Transverse colon (tissue), 4 donors: ENCODE measurements at regions not wholly inside any gene's neighbourhood (a gene's known extent, or its start where the extent isn't known, plus 50 kb on each side); places are given as distances from the start of the nearest gene placed in this dataset.

Experiments used
- EP300 ChIP-seq: sonication (generic); formaldehyde crosslinking; IDR thresholded peaks from one replicate; pipeline ENCODE4 v1.6.1; 2017; ENCODE audit warnings: antibody characterized with exemption, low read depth
- POLR2A ChIP-seq: fragments of 450-650 bp; IDR thresholded peaks from one replicate; pipeline ENCODE4 v1.6.1; 2016; ENCODE audit warnings: antibody characterized with exemption, mild to moderate bottlenecking, moderate library complexity
- POLR2AphosphoS5 ChIP-seq, 3 donors: sonication (generic); formaldehyde crosslinking; IDR thresholded peaks; one replicate each; pipeline ENCODE4 v1.6.1; 2016; ENCODE audit warnings: antibody characterized with exemption in 3 of 3
- TF ChIP-seq, protein P1 (sequence below), 5 experiments: fragments of 200-600 bp in 3 of 5; fragments of 450-650 bp in 2 of 5; sonication (generic) in 3 of 5; IDR thresholded peaks; 1 replicate in 2 of 5; 2 replicates in 3 of 5; pipeline ENCODE4 v1.5.1; 2016 to 2017; ENCODE audit warnings: antibody characterized with exemption in 5 of 5, inconsistent platforms in 3 of 5, mild to moderate bottlenecking in 2 of 5, moderate library complexity in 1 of 5

DNA sequence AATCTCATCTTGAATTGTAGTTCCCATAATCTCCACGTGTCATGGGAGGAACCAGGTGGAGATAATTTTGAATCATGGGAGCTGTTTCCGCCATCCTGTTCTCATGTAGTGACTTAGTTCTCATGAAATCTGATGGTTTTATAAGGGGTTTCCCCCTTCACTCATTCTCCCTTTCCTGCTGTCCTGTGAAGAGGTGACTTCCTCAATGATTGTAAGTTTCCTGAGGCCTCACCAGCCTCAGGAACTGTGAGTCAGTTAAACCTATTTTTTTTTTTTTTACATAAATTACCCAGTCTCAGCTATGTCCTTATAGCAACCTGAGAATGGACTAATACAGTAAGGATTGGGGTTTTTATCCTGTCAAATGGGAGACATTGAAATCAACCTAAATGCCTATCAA lies 328.3 kb downstream of the TBC1D32 start:
- TF ChIP-seq, protein P1, sequence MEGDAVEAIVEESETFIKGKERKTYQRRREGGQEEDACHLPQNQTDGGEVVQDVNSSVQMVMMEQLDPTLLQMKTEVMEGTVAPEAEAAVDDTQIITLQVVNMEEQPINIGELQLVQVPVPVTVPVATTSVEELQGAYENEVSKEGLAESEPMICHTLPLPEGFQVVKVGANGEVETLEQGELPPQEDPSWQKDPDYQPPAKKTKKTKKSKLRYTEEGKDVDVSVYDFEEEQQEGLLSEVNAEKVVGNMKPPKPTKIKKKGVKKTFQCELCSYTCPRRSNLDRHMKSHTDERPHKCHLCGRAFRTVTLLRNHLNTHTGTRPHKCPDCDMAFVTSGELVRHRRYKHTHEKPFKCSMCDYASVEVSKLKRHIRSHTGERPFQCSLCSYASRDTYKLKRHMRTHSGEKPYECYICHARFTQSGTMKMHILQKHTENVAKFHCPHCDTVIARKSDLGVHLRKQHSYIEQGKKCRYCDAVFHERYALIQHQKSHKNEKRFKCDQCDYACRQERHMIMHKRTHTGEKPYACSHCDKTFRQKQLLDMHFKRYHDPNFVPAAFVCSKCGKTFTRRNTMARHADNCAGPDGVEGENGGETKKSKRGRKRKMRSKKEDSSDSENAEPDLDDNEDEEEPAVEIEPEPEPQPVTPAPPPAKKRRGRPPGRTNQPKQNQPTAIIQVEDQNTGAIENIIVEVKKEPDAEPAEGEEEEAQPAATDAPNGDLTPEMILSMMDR (IDR thresholded peaks at IDR 0.05), result no peak
- no peak for TF ChIP-seq POLR2A
- no peak for TF ChIP-seq EP300
- TF ChIP-seq POLR2AphosphoS5 (IDR thresholded peaks at IDR 0.05), result no peak
